ENCODE measurements at regions not wholly inside any gene's neighbourhood (a gene's known extent, or its start where the extent isn't known, plus 50 kb on each side); places are given as distances from the start of the nearest gene placed in this dataset.

- no peak for DNase-seq
- H3K27ac ChIP-seq: no peak overlapping the region
- no peak overlapping the region for H3K4me3 ChIP-seq
- no peaks in the 10 kb centered on the region for H3K27me3 ChIP-seq
- ATAC-seq (ENCODE audit: low FRiP score in 2 of 2): no peak
- no peaks in the 10 kb centered on the region for H3K36me3 ChIP-seq
- H3K9me3 ChIP-seq: peaks cover 0 to 2% (median 0%) of the 10 kb centered on the region in 4 donors
- TF ChIP-seq POLR2AphosphoS5 (IDR thresholded peaks at IDR 0.05) (no peak), POLR2A (IDR thresholded peaks at IDR 0.05) (no peak), EP300 (IDR thresholded peaks at IDR 0.05) (no peak), CTCF (IDR thresholded peaks at IDR 0.05) (no peak)
- WGBS, 2 donors: 60 to 74% methylated on average over 1 of the region's 1 CpG
- no peaks in the 10 kb centered on the region for H3K4me1 ChIP-seq
These were observed 848.8 kb upstream of the GBE1 start for GRCh38 chr3:82610236-82610635.

GRCh38 chr3:82607391-82607790, 845.9 kb upstream of the GBE1 start:
- Histone ChIP-seq H3K4me1 (no peaks in the 10 kb centered on the region), H3K27ac (no peak overlapping the region), H3K27me3 (no peaks in the 10 kb centered on the region), H3K9me3 (peaks cover 0 to 9% (median 0%) of the 10 kb centered on the region in 4 donors), H3K36me3 (no peaks in the 10 kb centered on the region), H3K4me3 (no peak overlapping the region)
- no peak for DNase-seq
- no peak for ATAC-seq (ENCODE audit: low FRiP score in 2 of 2)
- WGBS, 2 donors: 65 to 81% methylated on average over 1 of the region's 1 CpG
- TF ChIP-seq EP300 (IDR thresholded peaks at IDR 0.05) (no peak), POLR2A (IDR thresholded peaks at IDR 0.05) (no peak), CTCF (IDR thresholded peaks at IDR 0.05) (no peak), POLR2AphosphoS5 (IDR thresholded peaks at IDR 0.05) (no peak)

- 70 to 80% methylated on average over 1 of the region's 1 CpG for WGBS, 2 donors
- Histone ChIP-seq H3K4me3 (no peak overlapping the region), H3K9me3 (peaks cover 0 to 18% (median 8%) of the 10 kb centered on the region in 4 donors), H3K36me3 (no peaks in the 10 kb centered on the region), H3K27ac (no peak overlapping the region), H3K4me1 (no peaks in the 10 kb centered on the region), H3K27me3 (no peaks in the 10 kb centered on the region)
- DNase-seq (no peak), ATAC-seq (ENCODE audit: low FRiP score in 2 of 2) (no peak)
- TF ChIP-seq CTCF (IDR thresholded peaks at IDR 0.05) (no peak), EP300 (IDR thresholded peaks at IDR 0.05) (no peak), POLR2A (IDR thresholded peaks at IDR 0.05) (no peak), POLR2AphosphoS5 (IDR thresholded peaks at IDR 0.05) (no peak)
These were observed 835.4 kb upstream of the GBE1 start for GRCh38 chr3:82596805-82597204.

- WGBS, 2 donors: 86 to 89% methylated on average over 2 of the region's 2 CpGs
- peaks cover 0 to 18% (median 8%) of the 10 kb centered on the region in 4 donors for H3K9me3 ChIP-seq
- H3K27ac ChIP-seq: no peak overlapping the region
- TF ChIP-seq POLR2AphosphoS5 (IDR thresholded peaks at IDR 0.05) (no peak), EP300 (IDR thresholded peaks at IDR 0.05) (no peak), POLR2A (IDR thresholded peaks at IDR 0.05) (no peak), CTCF (IDR thresholded peaks at IDR 0.05) (no peak)
- no peak overlapping the region for H3K4me3 ChIP-seq
- DNase-seq (no peak), ATAC-seq (ENCODE audit: low FRiP score in 2 of 2) (no peak)
- H3K27me3 ChIP-seq: no peaks in the 10 kb centered on the region
- H3K4me1 ChIP-seq: no peaks in the 10 kb centered on the region
- no peaks in the 10 kb centered on the region for H3K36me3 ChIP-seq
These were observed 834.1 kb upstream of the GBE1 start for GRCh38 chr3:82595530-82595929.

- DNase-seq: no peak
- TF ChIP-seq POLR2AphosphoS5 (IDR thresholded peaks at IDR 0.05) (no peak), EP300 (IDR thresholded peaks at IDR 0.05) (no peak), CTCF (IDR thresholded peaks at IDR 0.05) (no peak), POLR2A (IDR thresholded peaks at IDR 0.05) (no peak)
- H3K9me3 ChIP-seq: no peaks in the 10 kb centered on the region
- H3K4me1 ChIP-seq: no peaks in the 10 kb centered on the region
- no peak overlapping the region for H3K27ac ChIP-seq
- no peaks in the 10 kb centered on the region for H3K36me3 ChIP-seq
- no peaks in the 10 kb centered on the region for H3K27me3 ChIP-seq
- no peak for ATAC-seq (ENCODE audit: low FRiP score in 2 of 2)
- no peak overlapping the region for H3K4me3 ChIP-seq
These were observed 825.7 kb upstream of the GBE1 start for GRCh38 chr3:82587174-82587573.

Data from upper lobe of left lung (tissue), 6 donors.